Upper lobe of left lung (tissue), 4 donors: ENCODE measurements at regions not wholly inside any gene's neighbourhood (a gene's known extent, or its start where the extent isn't known, plus 50 kb on each side); places are given as distances from the start of the nearest gene placed in this dataset.

Experiments used
- POLR2AphosphoS5 ChIP-seq, 2 donors: sonication (generic); formaldehyde crosslinking; IDR thresholded peaks; one replicate each; pipeline ENCODE4 v1.5.1; 2017; ENCODE audit warnings: antibody characterized with exemption in 2 of 2
- TF ChIP-seq, protein P1 (sequence below), 6 experiments: fragments of 450-650 bp in 4 of 6; fragments of 200-600 bp in 2 of 6; sonication (generic) in 2 of 6; IDR thresholded peaks; one replicate each; pipeline ENCODE4 v1.5.1; 2016 to 2019; ENCODE audit warnings: antibody characterized with exemption in 6 of 6

DNA sequence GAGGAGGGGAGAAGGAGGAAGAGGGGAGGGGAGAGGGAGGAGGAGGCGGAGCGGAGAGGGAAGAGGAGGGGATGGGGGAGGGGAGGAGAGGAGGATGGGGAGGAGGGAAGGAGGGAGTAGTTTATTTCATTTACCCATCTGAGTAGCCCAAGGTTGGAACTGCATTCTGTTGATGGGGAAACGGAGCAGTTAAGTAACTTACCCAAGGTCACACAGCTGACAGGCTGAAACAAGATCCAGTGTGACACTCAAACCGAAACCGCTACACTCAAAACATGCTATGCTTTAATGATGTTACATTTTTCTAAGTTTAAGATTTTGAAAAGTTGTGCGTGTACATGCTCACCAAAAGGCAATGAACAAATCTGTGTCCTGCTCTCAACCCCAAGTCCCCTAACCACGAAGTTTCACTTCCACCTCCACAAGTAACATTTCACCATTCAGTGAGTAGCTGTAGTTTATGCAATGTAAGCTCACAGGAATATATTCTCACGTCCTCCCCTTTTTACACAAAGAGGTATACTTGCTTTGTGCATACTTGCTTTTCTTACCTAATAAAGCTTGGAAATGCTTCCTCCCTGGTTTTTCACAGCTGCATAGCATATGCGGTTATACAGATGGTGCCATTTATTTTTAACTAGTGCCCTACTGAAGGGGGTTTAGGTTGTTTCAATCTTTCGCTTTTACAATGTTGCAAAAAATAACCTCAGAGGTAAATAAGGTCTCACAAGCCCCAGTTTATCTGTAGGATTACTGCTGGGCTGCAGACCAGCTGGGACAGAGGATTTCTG is 275.3 kb downstream of the PARN start:
- TF ChIP-seq, protein P1, sequence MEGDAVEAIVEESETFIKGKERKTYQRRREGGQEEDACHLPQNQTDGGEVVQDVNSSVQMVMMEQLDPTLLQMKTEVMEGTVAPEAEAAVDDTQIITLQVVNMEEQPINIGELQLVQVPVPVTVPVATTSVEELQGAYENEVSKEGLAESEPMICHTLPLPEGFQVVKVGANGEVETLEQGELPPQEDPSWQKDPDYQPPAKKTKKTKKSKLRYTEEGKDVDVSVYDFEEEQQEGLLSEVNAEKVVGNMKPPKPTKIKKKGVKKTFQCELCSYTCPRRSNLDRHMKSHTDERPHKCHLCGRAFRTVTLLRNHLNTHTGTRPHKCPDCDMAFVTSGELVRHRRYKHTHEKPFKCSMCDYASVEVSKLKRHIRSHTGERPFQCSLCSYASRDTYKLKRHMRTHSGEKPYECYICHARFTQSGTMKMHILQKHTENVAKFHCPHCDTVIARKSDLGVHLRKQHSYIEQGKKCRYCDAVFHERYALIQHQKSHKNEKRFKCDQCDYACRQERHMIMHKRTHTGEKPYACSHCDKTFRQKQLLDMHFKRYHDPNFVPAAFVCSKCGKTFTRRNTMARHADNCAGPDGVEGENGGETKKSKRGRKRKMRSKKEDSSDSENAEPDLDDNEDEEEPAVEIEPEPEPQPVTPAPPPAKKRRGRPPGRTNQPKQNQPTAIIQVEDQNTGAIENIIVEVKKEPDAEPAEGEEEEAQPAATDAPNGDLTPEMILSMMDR (IDR thresholded peaks at IDR 0.05): no peak
- peak in 1 of 2 donors; percentile 37 for TF ChIP-seq POLR2AphosphoS5 (IDR thresholded peaks at IDR 0.05)
